GM18868 (cell line): ENCODE measurements at regions not wholly inside any gene's neighbourhood (a gene's known extent, or its start where the extent isn't known, plus 50 kb on each side); places are given as distances from the start of the nearest gene placed in this dataset.
A peak's percentile ranks its signal among the peaks of the same experiment; 100 is the strongest.
"Not testable (repeated sequence)": the region's sequence is repeated elsewhere in the genome, so short reads cannot be mapped to it uniquely, and the experiment has no call there.

ENCODE experiments used
- ATAC-seq: cut with Tn5 transposase; IDR thresholded peaks from one replicate; pipeline ENCODE4 v1.9.1; 2021; ENCODE audit warnings: mild to moderate bottlenecking, moderate library complexity; ENCODE audit not compliant: unreplicated experiment

GRCh38 chr2:87565116-87565515, 182.8 kb upstream of the PLGLB2 start:
- ATAC-seq = not testable (repeated sequence)

GRCh38 chr2:87566531-87566930, 181.4 kb upstream of the PLGLB2 start:
- ATAC-seq = not testable (repeated sequence)

GRCh38 chr2:87567093-87567492, 180.8 kb upstream of the PLGLB2 start:
- ATAC-seq = not testable (repeated sequence)

- ATAC-seq = not testable (repeated sequence)
Measured at GRCh38 chr2:87567912-87568311, 180.0 kb upstream of the PLGLB2 start.

- not testable (repeated sequence) for ATAC-seq
Measured at GRCh38 chr2:87568554-87569278, 179.2 kb upstream of the PLGLB2 start.

- ATAC-seq = not testable (repeated sequence)
Measured at GRCh38 chr2:87569689-87570397, 178.0 kb upstream of the PLGLB2 start.

GRCh38 chr2:87571889-87572465, 175.9 kb upstream of the PLGLB2 start:
- not testable (repeated sequence) for ATAC-seq

GRCh38 chr2:87572906-87573305, 175.0 kb upstream of the PLGLB2 start:
- not testable (repeated sequence) for ATAC-seq

GRCh38 chr2:87573386-87574192, 174.3 kb upstream of the PLGLB2 start:
- ATAC-seq = not testable (repeated sequence)

GRCh38 chr2:87574193-87575119, 173.4 kb upstream of the PLGLB2 start:
- ATAC-seq = not testable (repeated sequence)

GRCh38 chr2:87575138-87575537, 172.7 kb upstream of the PLGLB2 start:
- ATAC-seq = not testable (repeated sequence)

GRCh38 chr2:87577358-87577757, 170.5 kb upstream of the PLGLB2 start:
- ATAC-seq = not testable (repeated sequence)

- ATAC-seq = peak; percentile 71
Measured at GRCh38 chr2:87582152-87582551, 165.7 kb upstream of the PLGLB2 start.

GRCh38 chr2:87582579-87582978, 165.3 kb upstream of the PLGLB2 start:
- ATAC-seq = not testable (repeated sequence)

GRCh38 chr2:87583370-87583769, 164.5 kb upstream of the PLGLB2 start:
- not testable (repeated sequence) for ATAC-seq

- ATAC-seq = not testable (repeated sequence)
Measured at GRCh38 chr2:87583803-87584202, 164.1 kb upstream of the PLGLB2 start.

- ATAC-seq = not testable (repeated sequence)
Measured at GRCh38 chr2:87584268-87584906, 163.5 kb upstream of the PLGLB2 start.

- ATAC-seq = not testable (repeated sequence)
Measured at GRCh38 chr2:87587934-87588333, 160.0 kb upstream of the PLGLB2 start.

GRCh38 chr2:87592974-87593373, 154.9 kb upstream of the PLGLB2 start:
- not testable (repeated sequence) for ATAC-seq
